ENCODE measurements at regions not wholly inside any gene's neighbourhood (a gene's known extent, or its start where the extent isn't known, plus 50 kb on each side); places are given as distances from the start of the nearest gene placed in this dataset.
A peak's percentile ranks its signal among the peaks of the same experiment; 100 is the strongest.

DNA sequence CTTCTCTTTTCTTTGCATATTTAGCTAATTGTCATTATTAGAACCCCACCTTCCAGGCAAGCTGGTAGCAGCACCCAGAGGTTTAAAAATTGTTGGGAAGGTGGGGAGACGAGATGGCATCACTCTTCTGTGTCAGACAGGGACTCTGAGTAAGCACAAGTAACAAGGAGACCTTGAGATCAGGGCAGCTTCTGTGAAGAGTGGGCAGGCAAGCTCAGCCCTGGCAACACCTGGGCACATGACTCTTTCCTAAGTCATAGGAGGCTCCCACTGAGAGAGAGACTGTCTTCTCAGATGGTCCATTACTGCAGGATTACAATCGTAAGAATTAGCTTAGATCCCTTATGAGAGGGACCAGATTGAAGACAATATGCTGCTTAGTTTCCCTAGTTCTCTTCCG is 183.5 kb downstream of the BRINP2 start:
- no peak for DNase-seq
- Histone ChIP-seq H3K4me1 (peaks cover 0 to 9% (median 4%) of the 10 kb centered on the region in 4 donors), H3K27me3 (no peaks in the 10 kb centered on the region), H3K9me3 (no peaks in the 10 kb centered on the region), H3K27ac (no peak overlapping the region), H3K36me3 (no peaks in the 10 kb centered on the region), H3K4me3 (no peak overlapping the region)
- TF ChIP-seq POLR2AphosphoS5 (IDR thresholded peaks at IDR 0.05), result no peak
- no peak for TF ChIP-seq EP300 (IDR thresholded peaks at IDR 0.05)
- TF ChIP-seq POLR2A (IDR thresholded peaks at IDR 0.05), result no peak
- TF ChIP-seq, protein P1, sequence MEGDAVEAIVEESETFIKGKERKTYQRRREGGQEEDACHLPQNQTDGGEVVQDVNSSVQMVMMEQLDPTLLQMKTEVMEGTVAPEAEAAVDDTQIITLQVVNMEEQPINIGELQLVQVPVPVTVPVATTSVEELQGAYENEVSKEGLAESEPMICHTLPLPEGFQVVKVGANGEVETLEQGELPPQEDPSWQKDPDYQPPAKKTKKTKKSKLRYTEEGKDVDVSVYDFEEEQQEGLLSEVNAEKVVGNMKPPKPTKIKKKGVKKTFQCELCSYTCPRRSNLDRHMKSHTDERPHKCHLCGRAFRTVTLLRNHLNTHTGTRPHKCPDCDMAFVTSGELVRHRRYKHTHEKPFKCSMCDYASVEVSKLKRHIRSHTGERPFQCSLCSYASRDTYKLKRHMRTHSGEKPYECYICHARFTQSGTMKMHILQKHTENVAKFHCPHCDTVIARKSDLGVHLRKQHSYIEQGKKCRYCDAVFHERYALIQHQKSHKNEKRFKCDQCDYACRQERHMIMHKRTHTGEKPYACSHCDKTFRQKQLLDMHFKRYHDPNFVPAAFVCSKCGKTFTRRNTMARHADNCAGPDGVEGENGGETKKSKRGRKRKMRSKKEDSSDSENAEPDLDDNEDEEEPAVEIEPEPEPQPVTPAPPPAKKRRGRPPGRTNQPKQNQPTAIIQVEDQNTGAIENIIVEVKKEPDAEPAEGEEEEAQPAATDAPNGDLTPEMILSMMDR (IDR thresholded peaks at IDR 0.05), result no peak
- intact Hi-C loops (cut with DNase I; ENCODE audit: low total_unique reads), result no loop called here
- 60 to 69% (median 66%) methylated on average over 3 of the region's 3 CpGs for WGBS, 5 donors

DNA sequence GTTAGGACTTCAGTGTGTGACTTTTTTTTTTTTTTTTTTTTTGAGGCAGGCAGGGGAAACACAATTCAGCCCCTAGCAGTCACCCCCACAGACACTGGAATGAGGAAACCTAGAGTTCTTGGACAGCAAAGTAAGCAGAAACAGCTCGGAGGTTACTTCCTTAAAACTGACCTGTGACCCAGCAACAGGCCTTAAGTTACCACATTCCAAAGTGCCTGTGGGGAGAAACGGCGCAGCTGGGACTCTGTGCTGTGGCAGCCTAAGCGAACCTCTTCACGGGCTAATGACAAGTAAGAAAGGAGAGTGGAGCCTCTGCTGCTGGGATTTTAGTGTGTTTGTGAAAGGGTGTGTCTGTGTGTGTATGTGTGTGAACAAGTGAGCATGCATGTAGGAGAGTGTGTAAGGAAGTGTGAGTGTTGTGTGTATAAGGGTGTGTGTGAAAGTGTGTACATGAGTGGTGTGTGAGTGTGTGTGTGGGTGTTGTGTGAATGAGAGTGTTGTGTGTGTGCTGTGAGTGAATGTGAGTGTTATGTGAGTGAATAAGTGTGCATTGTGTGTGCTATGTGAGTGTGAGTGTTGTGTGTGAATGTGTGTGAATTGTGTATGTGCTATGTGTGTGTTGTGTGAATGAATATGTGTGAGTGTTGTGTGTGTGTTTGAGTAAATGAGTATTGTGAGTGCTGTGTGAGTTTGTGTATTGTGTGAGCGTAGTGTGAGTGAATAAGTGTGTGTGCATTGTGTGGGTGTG is 180.8 kb downstream of the BRINP2 start:
- Histone ChIP-seq H3K9me3 (no peaks in the 10 kb centered on the region), H3K36me3 (no peaks in the 10 kb centered on the region), H3K4me1 (peaks cover 0 to 18% (median 8%) of the 10 kb centered on the region in 4 donors), H3K4me3 (no peak overlapping the region), H3K27me3 (no peaks in the 10 kb centered on the region), H3K27ac (no peak overlapping the region)
- TF ChIP-seq POLR2A (IDR thresholded peaks at IDR 0.05) (peak in 1 of 4 donors; percentile 89), EP300 (IDR thresholded peaks at IDR 0.05) (no peak)
- intact Hi-C loops (cut with DNase I; ENCODE audit: low total_unique reads), result no loop called here
- peak; percentile 26 to 72 for DNase-seq
- 32 to 51% (median 44%) methylated on average over 6 of the region's 6 CpGs for WGBS, 5 donors

DNA sequence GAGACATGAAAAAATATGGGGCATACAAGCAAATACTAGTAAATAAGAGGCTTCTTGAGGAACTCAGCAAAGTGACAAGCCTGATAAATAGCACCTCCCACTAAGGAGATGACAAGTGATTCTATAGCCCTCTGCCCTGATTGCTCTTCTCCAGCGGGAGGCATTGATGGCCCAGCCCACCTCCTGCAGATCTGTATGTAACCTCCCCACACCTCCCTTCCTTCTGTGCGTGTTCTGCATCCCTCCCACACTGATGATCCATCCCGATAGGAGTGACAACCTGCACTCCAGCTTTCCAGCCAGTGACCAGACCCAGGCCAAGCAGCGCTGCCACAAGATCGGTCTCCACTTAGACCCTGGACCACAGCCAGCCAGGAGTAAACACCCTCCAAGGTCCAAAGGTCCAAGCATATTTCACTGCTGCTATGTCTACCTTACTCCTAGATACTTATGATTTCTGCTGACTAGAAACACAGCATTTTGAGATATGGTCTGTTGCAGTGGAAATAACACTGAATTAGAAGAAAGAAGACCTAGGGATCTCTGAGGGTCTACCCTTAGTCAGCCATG is 176.1 kb downstream of the BRINP2 start:
- Histone ChIP-seq H3K36me3 (no peaks in the 10 kb centered on the region), H3K4me1 (peaks cover 0 to 20% (median 8%) of the 10 kb centered on the region in 4 donors), H3K27ac (no peak overlapping the region), H3K27me3 (no peaks in the 10 kb centered on the region), H3K4me3 (no peak overlapping the region), H3K9me3 (no peaks in the 10 kb centered on the region)
- 28 to 64% (median 37%) methylated on average over 5 of the region's 5 CpGs for WGBS, 5 donors
- DNase-seq, result peak; percentile 78 to 79
- no peak for TF ChIP-seq POLR2A (IDR thresholded peaks at IDR 0.05)
- TF ChIP-seq, protein P1 (IDR thresholded peaks at IDR 0.05), result no peak
- TF ChIP-seq POLR2AphosphoS5 (IDR thresholded peaks at IDR 0.05), result no peak
- TF ChIP-seq EP300 (IDR thresholded peaks at IDR 0.05), result no peak
- intact Hi-C loops (cut with DNase I; ENCODE audit: low total_unique reads), result no loop called here

DNA sequence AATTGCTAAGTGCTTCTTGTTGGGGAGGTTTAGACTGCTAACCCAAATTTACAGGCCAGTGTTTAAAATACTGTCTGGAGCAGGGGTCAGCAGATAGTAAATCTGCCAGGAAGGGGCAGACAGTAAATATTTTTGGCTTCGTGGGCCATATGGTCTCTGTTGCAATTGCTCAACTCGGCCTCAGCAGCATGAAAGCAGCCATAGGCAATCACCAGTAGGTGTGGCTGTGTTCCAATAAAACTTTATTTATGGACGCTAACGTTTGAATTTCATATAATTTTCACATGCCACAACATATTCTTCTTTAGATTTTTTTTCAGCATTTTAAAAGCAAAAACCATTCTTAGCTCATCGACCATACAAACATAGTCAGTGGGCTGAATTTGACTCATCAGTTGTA is 172.7 kb downstream of the BRINP2 start:
- TF ChIP-seq POLR2AphosphoS5 (IDR thresholded peaks at IDR 0.05) (no peak), POLR2A (IDR thresholded peaks at IDR 0.05) (no peak), EP300 (IDR thresholded peaks at IDR 0.05) (no peak)
- TF ChIP-seq, protein P1 (IDR thresholded peaks at IDR 0.05), result no peak
- WGBS, 5 donors, result 55 to 77% (median 74%) methylated on average over 5 of the region's 5 CpGs
- intact Hi-C loops (cut with DNase I; ENCODE audit: low total_unique reads), result no loop called here

DNA sequence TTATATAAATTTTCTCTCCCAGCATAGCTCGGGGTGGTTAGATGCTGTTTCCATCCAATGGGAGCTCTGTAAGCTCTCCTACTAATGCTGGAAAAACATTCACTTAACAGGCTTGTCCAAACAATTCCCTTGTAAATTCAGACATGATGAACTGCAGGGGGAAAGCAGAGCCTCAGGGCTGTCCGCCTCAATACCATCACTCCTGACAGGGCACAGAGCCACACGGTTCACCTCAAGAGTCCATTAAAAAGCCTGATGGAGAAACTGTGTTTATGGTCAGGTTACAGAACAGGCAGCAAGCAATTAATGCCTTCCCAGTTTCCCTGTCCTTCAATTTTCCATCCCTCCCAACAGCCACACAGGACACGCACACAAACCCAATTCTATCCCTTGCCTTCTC is 171.0 kb downstream of the BRINP2 start:
- 61 to 68% (median 62%) methylated on average over 4 of the region's 4 CpGs for WGBS, 5 donors
- no peak for DNase-seq
- H3K4me3 ChIP-seq, result no peak overlapping the region
- H3K27me3 ChIP-seq, result no peaks in the 10 kb centered on the region
- intact Hi-C loops (cut with DNase I; ENCODE audit: low total_unique reads), result no loop called here
- no peak overlapping the region for H3K27ac ChIP-seq
- no peaks in the 10 kb centered on the region for H3K9me3 ChIP-seq
- peaks cover 0 to 4% (median under 1%) of the 10 kb centered on the region in 4 donors for H3K4me1 ChIP-seq
- no peaks in the 10 kb centered on the region for H3K36me3 ChIP-seq
- TF ChIP-seq POLR2AphosphoS5 (IDR thresholded peaks at IDR 0.05) (no peak), POLR2A (IDR thresholded peaks at IDR 0.05) (no peak), EP300 (IDR thresholded peaks at IDR 0.05) (no peak)
- TF ChIP-seq, protein P1 (IDR thresholded peaks at IDR 0.05), result no peak

More for the DNA sequence above, 172.7 kb downstream of the BRINP2 start:
- Histone ChIP-seq H3K36me3 (no peaks in the 10 kb centered on the region), H3K9me3 (no peaks in the 10 kb centered on the region), H3K4me1 (peaks cover 0 to 11% (median 4%) of the 10 kb centered on the region in 4 donors), H3K4me3 (no peak overlapping the region), H3K27ac (no peak overlapping the region), H3K27me3 (no peaks in the 10 kb centered on the region)
- no peak for DNase-seq
